ENCODE measurements at regions not wholly inside any gene's neighbourhood (a gene's known extent, or its start where the extent isn't known, plus 50 kb on each side); places are given as distances from the start of the nearest gene placed in this dataset.

DNA sequence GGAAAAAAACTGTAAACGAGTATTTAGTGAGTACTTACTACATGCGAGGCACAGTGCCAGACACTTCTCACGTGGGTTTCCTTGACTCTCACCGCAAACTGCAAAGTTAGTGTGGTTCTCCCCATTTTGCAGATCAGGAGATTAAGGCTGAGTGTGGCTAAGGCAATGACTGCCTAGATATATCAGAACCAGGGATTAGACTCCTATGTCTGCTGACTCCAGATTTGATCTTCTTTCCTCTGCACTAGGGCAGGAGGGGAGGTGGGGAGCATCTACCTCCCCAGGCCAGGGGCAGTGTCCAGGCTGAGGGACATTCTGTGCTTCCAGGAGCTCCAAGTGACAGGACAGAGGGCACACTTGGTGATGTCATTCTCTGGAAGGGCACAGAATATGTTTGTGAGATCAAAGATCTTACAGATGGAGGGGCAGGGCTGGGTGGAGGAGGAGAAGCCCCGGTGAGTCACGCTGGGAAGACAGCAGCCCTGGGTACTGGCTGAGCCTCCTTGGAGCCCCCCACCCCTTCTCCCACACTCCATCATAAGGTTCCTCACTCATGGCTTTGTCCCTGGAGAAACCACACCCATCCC is 92.4 kb downstream of the RHOB start:
- no peak overlapping the region for H3K4me3 Mint-ChIP-seq
- CTCF ChIA-PET, result no interaction called here
- no peak overlapping the region for H3K27ac Mint-ChIP-seq
- ATAC-seq, result no peak
- no peak for DNase-seq
- peaks cover 3% of the 10 kb centered on the region for H3K27me3 Mint-ChIP-seq
- no peaks in the 10 kb centered on the region for H3K4me1 Mint-ChIP-seq (ENCODE audit: low read depth)
- H3K36me3 Mint-ChIP-seq (ENCODE audit: low read depth), result no peaks in the 10 kb centered on the region
- intact Hi-C loops (cut with micrococcal nuclease), result no loop called here
- H3K9me3 Mint-ChIP-seq, result no peaks in the 10 kb centered on the region
- POLR2A ChIA-PET, result no interaction called here
- no peak for TF ChIP-seq CTCF (IDR thresholded peaks at IDR 0.05)

GRCh38 chr2:20539776-20540586 is 93.1 kb downstream of the RHOB start:
- H3K4me3 Mint-ChIP-seq, result no peak overlapping the region
- no peaks in the 10 kb centered on the region for H3K4me1 Mint-ChIP-seq (ENCODE audit: low read depth)
- CTCF ChIA-PET, result no interaction called here
- no peak for ATAC-seq
- TF ChIP-seq CTCF (IDR thresholded peaks at IDR 0.05), result no peak
- intact Hi-C loops (cut with micrococcal nuclease), result no loop called here
- H3K36me3 Mint-ChIP-seq (ENCODE audit: low read depth), result no peaks in the 10 kb centered on the region
- no peaks in the 10 kb centered on the region for H3K9me3 Mint-ChIP-seq
- DNase-seq, result no peak
- POLR2A ChIA-PET, result no interaction called here
- H3K27me3 Mint-ChIP-seq, result no peaks in the 10 kb centered on the region
- no peak overlapping the region for H3K27ac Mint-ChIP-seq

DNA sequence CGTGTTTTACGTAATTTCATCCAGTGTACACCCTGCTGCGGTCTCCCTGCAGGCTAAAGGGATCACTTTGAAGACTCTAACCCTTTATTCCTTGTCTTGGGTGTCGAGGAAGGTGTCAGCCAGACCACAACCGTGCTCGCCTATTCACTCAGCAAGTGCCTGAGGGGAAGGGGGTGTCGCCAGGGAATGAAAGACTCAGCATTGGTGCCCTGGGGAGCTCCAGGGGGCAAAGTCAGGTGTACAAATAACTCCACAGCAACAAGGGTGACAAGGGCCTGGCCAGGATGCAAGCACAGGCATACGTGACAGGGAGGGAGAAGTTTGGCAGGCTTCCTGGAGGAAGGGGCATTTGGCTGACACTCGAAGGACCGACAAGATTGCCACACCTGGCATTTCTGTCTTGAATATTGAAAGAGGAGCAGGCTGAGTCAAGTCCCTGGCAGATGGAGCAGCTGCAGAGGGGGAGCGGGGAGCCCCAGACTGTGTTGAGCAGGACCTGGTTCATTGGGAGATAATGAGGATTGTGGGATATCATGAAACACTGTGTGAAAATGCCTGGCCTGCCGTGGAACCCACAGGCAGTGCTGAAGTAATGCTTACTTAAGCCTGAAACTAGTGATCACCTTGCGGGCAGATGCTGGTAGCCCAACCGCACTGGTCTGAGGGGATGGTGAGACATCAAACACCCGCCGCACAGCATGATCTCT is 93.9 kb downstream of the RHOB start:
- Mint-ChIP-seq H3K4me1 (ENCODE audit: low read depth) (no peaks in the 10 kb centered on the region), H3K4me3 (no peak overlapping the region), H3K9me3 (peaks cover 2% of the 10 kb centered on the region), H3K27ac (no peak overlapping the region), H3K36me3 (ENCODE audit: low read depth) (no peaks in the 10 kb centered on the region), H3K27me3 (no peaks in the 10 kb centered on the region)
- no peak for TF ChIP-seq CTCF (IDR thresholded peaks at IDR 0.05)
- intact Hi-C loops (cut with micrococcal nuclease), result no loop called here
- no peak for ATAC-seq
- CTCF ChIA-PET, result interaction anchor here (0.6 kb wide), 1 partner anchor 46 kb away, joined by 3 read pairs; no protein-coding TSS in a partner anchor
- POLR2A ChIA-PET, result no interaction called here
- DNase-seq, result no peak

- H3K9me3 Mint-ChIP-seq, result peaks cover 2% of the 10 kb centered on the region
- H3K4me1 Mint-ChIP-seq (ENCODE audit: low read depth), result no peaks in the 10 kb centered on the region
- POLR2A ChIA-PET, result no interaction called here
- H3K36me3 Mint-ChIP-seq (ENCODE audit: low read depth), result no peaks in the 10 kb centered on the region
- intact Hi-C loops (cut with micrococcal nuclease), result no loop called here
- DNase-seq, result no peak
- no peak for ATAC-seq
- H3K4me3 Mint-ChIP-seq, result no peak overlapping the region
- no peaks in the 10 kb centered on the region for H3K27me3 Mint-ChIP-seq
- no peak overlapping the region for H3K27ac Mint-ChIP-seq
- CTCF ChIA-PET, result interaction anchor here (0.6 kb wide), 1 partner anchor 45 kb away, joined by 3 read pairs; no protein-coding TSS in a partner anchor
- no peak for TF ChIP-seq CTCF (IDR thresholded peaks at IDR 0.05)
Measured at GRCh38 chr2:20541294-20541640, 94.4 kb downstream of the RHOB start.

DNA sequence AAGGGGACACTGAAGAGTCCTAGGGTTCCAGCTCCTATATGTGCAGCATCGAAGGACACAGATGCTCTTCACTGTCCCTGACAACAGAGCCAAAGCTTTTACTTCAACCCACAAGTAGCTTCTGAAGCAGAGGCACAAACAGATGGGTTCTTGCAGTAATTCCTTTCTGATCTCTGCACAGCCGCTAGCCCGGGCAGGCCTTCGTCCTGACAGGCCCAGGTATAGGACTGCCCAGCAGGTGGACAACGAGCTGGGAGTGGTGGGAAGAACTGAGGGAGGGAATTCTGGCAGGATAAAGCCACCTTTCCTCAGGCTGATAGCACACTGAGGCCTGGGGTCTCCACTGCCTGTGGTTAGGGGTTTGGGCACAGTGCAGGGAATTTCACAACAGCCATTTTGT is 94.8 kb downstream of the RHOB start:
- CTCF ChIA-PET, result interaction anchor here (0.6 kb wide), 1 partner anchor 45 kb away, joined by 3 read pairs; no protein-coding TSS in a partner anchor
- peaks cover 2% of the 10 kb centered on the region for H3K9me3 Mint-ChIP-seq
- no peaks in the 10 kb centered on the region for H3K4me1 Mint-ChIP-seq (ENCODE audit: low read depth)
- H3K27ac Mint-ChIP-seq, result no peak overlapping the region
- DNase-seq, result no peak
- no peak for TF ChIP-seq CTCF (IDR thresholded peaks at IDR 0.05)
- intact Hi-C loops (cut with micrococcal nuclease), result no loop called here
- no peaks in the 10 kb centered on the region for H3K36me3 Mint-ChIP-seq (ENCODE audit: low read depth)
- ATAC-seq, result no peak
- POLR2A ChIA-PET, result no interaction called here
- no peak overlapping the region for H3K4me3 Mint-ChIP-seq
- H3K27me3 Mint-ChIP-seq, result no peaks in the 10 kb centered on the region
